ENCODE measurements at regions not wholly inside any gene's neighbourhood (a gene's known extent, or its start where the extent isn't known, plus 50 kb on each side); places are given as distances from the start of the nearest gene placed in this dataset.

- TF ChIP-seq EZH2 (IDR thresholded peaks at IDR 0.05; ENCODE audit: insufficient read depth, poor library complexity, severe bottlenecking) (no peak), EZH2phosphoT487 (IDR thresholded peaks at IDR 0.05; ENCODE audit: insufficient read depth, low read depth) (no peak)
Observed at GRCh38 chr10:131000244-131000643, 311.3 kb downstream of the TCERG1L start.

All from GM23248 (cell line).